Pulmonary artery endothelial cell (primary cell): ENCODE measurements at regions not wholly inside any gene's neighbourhood (a gene's known extent, or its start where the extent isn't known, plus 50 kb on each side); places are given as distances from the start of the nearest gene placed in this dataset.

Experiments used
- DNase-seq: peaks from one replicate; pipeline ENCODE4 v3.0.0-alpha.2; 2011; ENCODE audit warnings: low read depth, low spot score

DNA sequence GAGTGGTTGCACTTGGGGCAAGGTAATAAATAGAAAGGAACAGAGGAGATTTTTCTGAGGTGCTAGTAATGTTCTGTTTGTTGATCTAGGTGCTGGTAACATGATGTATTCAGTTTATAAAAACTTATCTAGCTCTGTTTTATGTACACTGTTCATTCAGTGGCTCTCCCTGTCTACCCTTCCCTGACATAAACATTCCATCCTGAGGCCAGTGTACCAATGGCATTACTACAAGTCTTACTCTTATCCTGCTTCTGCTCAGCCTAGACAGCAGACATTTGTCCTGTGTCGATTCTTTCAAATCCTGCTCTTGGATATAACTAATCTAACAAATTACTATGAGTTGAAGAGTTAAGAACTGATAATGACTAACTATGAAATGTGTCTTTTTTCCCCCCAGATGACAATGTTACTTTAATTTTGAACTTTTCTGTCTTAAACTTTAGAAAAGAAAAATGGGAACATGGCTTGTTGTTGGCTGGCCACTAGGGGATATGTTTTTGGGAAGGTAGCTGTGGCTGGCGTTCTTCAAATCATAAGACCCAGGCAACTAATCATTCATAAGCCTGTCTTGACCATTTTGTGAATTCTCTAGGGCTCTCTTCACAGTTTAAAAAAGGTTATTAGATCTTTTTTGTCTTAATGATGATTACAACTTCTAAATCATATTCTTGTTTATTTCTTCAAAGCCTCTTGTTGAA, 390.9 kb downstream of the PBX1 start:
- no peak for DNase-seq

- DNase-seq = no peak
Observed at GRCh38 chr1:164948101-164948500, 389.1 kb downstream of the PBX1 start.

DNA sequence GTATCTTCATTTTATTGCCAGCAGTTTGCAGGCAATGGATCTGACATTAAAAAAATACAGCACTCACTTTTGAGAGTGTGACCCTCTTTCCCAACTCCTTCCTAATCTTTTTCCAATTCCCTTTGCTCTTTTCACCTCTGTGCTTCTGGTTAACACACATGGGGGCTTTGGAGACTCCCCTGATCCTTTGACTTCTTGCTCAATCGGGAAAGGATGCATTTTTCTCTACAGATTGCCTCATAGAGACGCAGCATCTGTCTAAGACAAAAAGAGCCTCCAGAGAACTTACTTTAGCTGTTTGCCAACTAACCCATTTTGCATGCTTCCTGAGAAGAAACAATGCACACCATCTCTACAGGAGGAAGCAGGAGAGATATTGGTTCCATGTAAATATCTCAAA, 378.3 kb downstream of the PBX1 start:
- DNase-seq = no peak

GRCh38 chr1:164932580-164932979, 373.6 kb downstream of the PBX1 start:
- no peak for DNase-seq

DNA sequence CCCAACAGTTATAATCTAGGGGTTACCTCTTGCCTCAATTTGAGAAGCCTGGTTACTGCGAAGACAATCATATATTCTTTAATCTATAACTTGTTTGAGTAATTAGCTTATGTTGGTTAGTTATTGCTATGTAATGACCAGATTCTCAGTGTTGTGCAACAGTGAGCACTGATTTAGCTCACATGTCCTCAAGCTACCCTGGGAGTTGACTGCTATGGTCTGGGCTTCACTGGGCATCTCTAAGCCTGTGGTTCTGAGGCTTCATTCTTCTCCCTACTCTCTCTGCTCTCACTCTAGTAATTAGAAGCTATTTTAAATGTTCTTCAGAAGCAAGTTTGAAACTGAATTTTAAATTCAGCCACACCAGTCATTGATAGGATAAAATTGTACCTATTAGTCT, 371.8 kb downstream of the PBX1 start:
- DNase-seq = no peak

GRCh38 chr1:164930241-164930640, 371.3 kb downstream of the PBX1 start:
- no peak for DNase-seq

GRCh38 chr1:164928232-164928812, 369.3 kb downstream of the PBX1 start:
- no peak for DNase-seq

GRCh38 chr1:164926107-164926506, 367.1 kb downstream of the PBX1 start:
- no peak for DNase-seq

DNA sequence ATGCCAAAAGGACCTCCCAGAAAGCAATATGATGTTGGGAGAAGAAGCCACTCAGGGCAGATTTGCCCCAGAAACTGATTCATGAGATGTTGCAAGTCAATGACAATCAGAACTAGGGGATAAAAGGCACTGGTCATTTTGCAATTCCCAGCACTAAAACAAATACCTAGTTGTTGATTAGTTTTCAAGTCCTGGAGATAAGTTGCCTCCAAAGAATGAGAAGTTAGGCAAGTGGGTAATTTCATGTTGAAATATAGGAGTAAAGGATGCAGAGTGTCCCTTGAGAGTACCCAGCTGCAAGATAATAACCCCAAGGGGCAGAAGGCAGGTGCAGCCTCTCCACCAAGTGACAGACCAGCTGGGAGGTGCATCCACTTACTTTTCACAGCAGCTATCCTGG, 363.6 kb downstream of the PBX1 start:
- no peak for DNase-seq

GRCh38 chr1:164921493-164921892, 362.5 kb downstream of the PBX1 start:
- no peak for DNase-seq

GRCh38 chr1:164918140-164918539, 359.2 kb downstream of the PBX1 start:
- DNase-seq = no peak

DNA sequence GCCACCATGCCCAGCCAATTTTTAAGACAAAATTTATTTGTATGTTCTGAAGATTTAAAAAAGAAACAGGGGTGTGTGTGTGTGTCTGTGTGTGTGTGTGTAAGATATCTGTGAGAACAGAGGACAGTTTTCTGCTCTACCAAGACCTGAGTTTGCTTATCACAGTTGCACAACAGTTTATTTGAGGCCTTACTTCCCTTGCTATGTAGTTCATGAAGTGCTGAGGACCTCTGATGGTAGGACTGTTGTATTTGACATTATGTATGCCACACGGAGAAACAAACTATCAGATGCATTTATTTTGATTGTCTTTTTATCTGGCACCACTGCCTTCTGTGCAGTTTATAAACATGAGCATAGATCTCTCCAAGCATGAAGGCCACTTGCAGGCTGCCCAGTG, 355.2 kb downstream of the PBX1 start:
- DNase-seq = no peak

DNA sequence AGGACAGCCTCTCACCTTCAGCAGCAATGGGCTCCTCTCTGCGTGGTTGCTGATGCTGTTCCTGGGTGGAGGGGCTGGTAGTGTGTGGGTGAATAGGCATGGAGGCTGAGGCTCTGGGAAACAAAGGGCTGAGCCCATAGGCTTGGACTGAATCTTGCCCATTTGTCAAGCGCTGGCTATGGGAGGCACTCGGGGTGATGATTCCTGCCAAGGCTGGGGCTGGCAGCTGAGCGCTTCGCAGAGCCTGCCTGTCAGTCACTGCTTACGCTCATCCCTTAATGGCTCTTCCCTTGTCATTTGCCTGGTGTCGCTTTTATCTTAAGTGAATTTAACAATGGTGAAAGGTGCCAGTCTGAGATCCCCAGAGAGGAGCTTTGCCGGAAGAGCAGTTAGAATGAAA, 353.3 kb downstream of the PBX1 start:
- DNase-seq = no peak

DNA sequence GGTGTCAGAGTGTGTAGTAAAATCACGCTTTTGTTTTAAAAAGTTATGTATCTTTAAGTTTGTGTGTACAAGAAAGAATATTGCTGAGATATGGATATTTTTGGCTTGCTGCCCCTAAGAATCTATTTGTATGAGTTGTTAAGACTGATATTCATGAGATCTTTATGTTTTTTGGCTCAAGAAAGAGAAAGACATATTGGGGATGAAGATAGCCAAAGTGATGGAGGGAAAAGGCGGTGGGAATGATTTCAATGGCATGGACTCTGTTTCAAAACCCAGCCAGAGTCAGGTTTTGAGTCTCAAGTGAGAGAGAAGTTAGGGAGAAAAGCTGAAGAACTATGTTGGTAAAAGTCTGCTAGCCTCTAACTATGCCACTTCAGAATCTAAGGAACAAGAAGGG, 351.7 kb downstream of the PBX1 start:
- no peak for DNase-seq

DNA sequence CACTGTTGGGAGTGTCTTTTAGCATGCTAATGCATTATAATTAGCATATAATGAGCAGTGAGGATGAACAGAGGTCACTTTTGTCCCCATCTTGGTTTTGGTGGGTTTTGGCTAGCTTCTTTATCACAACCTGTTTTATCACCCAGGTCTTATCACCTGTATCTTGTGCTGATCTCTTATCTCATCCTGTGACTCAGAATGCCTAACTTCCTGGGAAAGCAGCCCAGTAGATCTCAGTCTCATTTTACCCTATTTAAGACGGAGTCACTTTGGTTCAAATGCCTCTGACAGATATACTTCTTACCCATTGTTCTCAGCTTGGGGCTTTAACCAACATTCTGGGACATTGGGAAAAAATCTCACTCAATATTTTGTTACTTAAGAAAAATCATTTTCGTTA, 348.7 kb downstream of the PBX1 start:
- DNase-seq = no peak

- no peak for DNase-seq
Observed at GRCh38 chr1:164905869-164906268, 346.9 kb downstream of the PBX1 start.

GRCh38 chr1:164902491-164902890, 343.5 kb downstream of the PBX1 start:
- DNase-seq = no peak
